ENCODE measurements at regions not wholly inside any gene's neighbourhood (a gene's known extent, or its start where the extent isn't known, plus 50 kb on each side); places are given as distances from the start of the nearest gene placed in this dataset.

GRCh38 chr13:74424455-74424854, 290.3 kb upstream of the KLF12 start:
- peaks cover 0 to 10% of the 10 kb centered on the region in 2 donors for H3K9me3 ChIP-seq (replicated peaks in 1 of 2; ENCODE audit: control insufficient read depth in 1 of 2, insufficient read depth in 1 of 2, low read length in 2 of 2)
- H3K4me3 ChIP-seq (replicated peaks in 1 of 3; ENCODE audit: low read depth in 2 of 3, low read length in 3 of 3) = no peak overlapping the region
- Mint-ChIP-seq H3K9me3 (peaks cover 4 to 18% (median 9%) of the 10 kb centered on the region in 7 donors), H3K27ac (no peak overlapping the region), H3K27me3 (ENCODE audit: low read depth in 3 of 3) (no peaks in the 10 kb centered on the region), H3K4me1 (no peaks in the 10 kb centered on the region), H3K36me3 (no peaks in the 10 kb centered on the region), H3K4me3 (no peak overlapping the region)
- no peak overlapping the region for H2AFZ ChIP-seq (ENCODE audit: insufficient read depth, low read depth, low read length, poor library complexity, severe bottlenecking)
- H3K9ac ChIP-seq (ENCODE audit: insufficient read depth, low read length, poor library complexity, severe bottlenecking) = no peak overlapping the region
- no peaks in the 10 kb centered on the region for H4K20me1 ChIP-seq (ENCODE audit: insufficient read depth, low read length)
- no peak overlapping the region for H3K27ac ChIP-seq (ENCODE audit: low read depth in 1 of 2, low read length in 2 of 2)
- no peaks in the 10 kb centered on the region for H3K79me2 ChIP-seq (ENCODE audit: insufficient read depth, low read length)
- H3K4me1 ChIP-seq (ENCODE audit: control insufficient read depth in 1 of 2, insufficient read depth in 2 of 2, low read length in 2 of 2) = no peaks in the 10 kb centered on the region
- no peaks in the 10 kb centered on the region for H3K27me3 ChIP-seq (ENCODE audit: control insufficient read depth in 2 of 2, insufficient read depth in 2 of 2, low read length in 2 of 2)
- no peaks in the 10 kb centered on the region for H3K36me3 ChIP-seq (replicated peaks in 1 of 2; ENCODE audit: control insufficient read depth in 1 of 2, insufficient read depth in 2 of 2, low read length in 2 of 2)
- no peak overlapping the region for H3K4me2 ChIP-seq (replicated peaks; ENCODE audit: extremely low read depth, low read length, poor library complexity, severe bottlenecking)
- no peak for TF ChIP-seq CTCF (IDR thresholded peaks at IDR 0.05)
- intact Hi-C loops (cut with micrococcal nuclease) = no loop called here
- DNase-seq = no peak
- no CpG with 5 or more reads among the region's 3 CpGs for WGBS (ENCODE audit: insufficient coverage)

GRCh38 chr13:74423434-74423833, 289.2 kb upstream of the KLF12 start:
- peaks cover 4 to 23% (median 9%) of the 10 kb centered on the region in 7 donors for H3K9me3 Mint-ChIP-seq

More at GRCh38 chr13:74423434-74423833, 289.2 kb upstream of the KLF12 start:
- intact Hi-C loops (cut with micrococcal nuclease) = no loop called here
- peaks cover 0 to 11% of the 10 kb centered on the region in 2 donors for H3K9me3 ChIP-seq (replicated peaks in 1 of 2; ENCODE audit: control insufficient read depth in 1 of 2, insufficient read depth in 1 of 2, low read length in 2 of 2)
- H3K4me2 ChIP-seq (replicated peaks; ENCODE audit: extremely low read depth, low read length, poor library complexity, severe bottlenecking) = no peak overlapping the region
- no peak for DNase-seq
- Mint-ChIP-seq H3K4me3 (no peak overlapping the region), H3K4me1 (no peaks in the 10 kb centered on the region), H3K27ac (no peak overlapping the region), H3K27me3 (ENCODE audit: low read depth in 3 of 3) (no peaks in the 10 kb centered on the region), H3K36me3 (no peaks in the 10 kb centered on the region)
- no peaks in the 10 kb centered on the region for H3K27me3 ChIP-seq (ENCODE audit: control insufficient read depth in 2 of 2, insufficient read depth in 2 of 2, low read length in 2 of 2)
- H3K79me2 ChIP-seq (ENCODE audit: insufficient read depth, low read length) = no peaks in the 10 kb centered on the region
- no peak overlapping the region for H3K27ac ChIP-seq (ENCODE audit: low read depth in 1 of 2, low read length in 2 of 2)
- H2AFZ ChIP-seq (ENCODE audit: insufficient read depth, low read depth, low read length, poor library complexity, severe bottlenecking) = no peak overlapping the region
- WGBS (ENCODE audit: insufficient coverage) = 100% methylated on average over 1 of the region's 3 CpGs
- no peaks in the 10 kb centered on the region for H3K4me1 ChIP-seq (ENCODE audit: control insufficient read depth in 1 of 2, insufficient read depth in 2 of 2, low read length in 2 of 2)
- H3K4me3 ChIP-seq (replicated peaks in 1 of 3; ENCODE audit: low read depth in 2 of 3, low read length in 3 of 3) = no peak overlapping the region
- TF ChIP-seq CTCF (IDR thresholded peaks at IDR 0.05) = no peak
- no peaks in the 10 kb centered on the region for H4K20me1 ChIP-seq (ENCODE audit: insufficient read depth, low read length)
- no peaks in the 10 kb centered on the region for H3K36me3 ChIP-seq (replicated peaks in 1 of 2; ENCODE audit: control insufficient read depth in 1 of 2, insufficient read depth in 2 of 2, low read length in 2 of 2)
- H3K9ac ChIP-seq (ENCODE audit: insufficient read depth, low read length, poor library complexity, severe bottlenecking) = no peak overlapping the region

Measured in CD14-positive monocyte (primary cell).